Endothelial cell (in vitro differentiated cells): ENCODE measurements at regions not wholly inside any gene's neighbourhood (a gene's known extent, or its start where the extent isn't known, plus 50 kb on each side); places are given as distances from the start of the nearest gene placed in this dataset.

Experiments
- DNase-seq: peaks from one replicate; pipeline ENCODE4 v3.0.0; 2021; ENCODE audit warnings: low spot score
- H3K27ac Mint-ChIP-seq: one replicate; pipeline ENCODE4 v1.8.0; 2021; ENCODE audit warnings: mixed read lengths, inconsistent platforms; ENCODE audit not compliant: unreplicated experiment
- H3K27me3 Mint-ChIP-seq: one replicate; pipeline ENCODE4 v1.8.0; 2021; ENCODE audit warnings: mild to moderate bottlenecking, moderate library complexity, mixed read lengths, inconsistent platforms; ENCODE audit not compliant: unreplicated experiment
- H3K36me3 Mint-ChIP-seq: one replicate; pipeline ENCODE4 v1.8.0; 2021; ENCODE audit warnings: mild to moderate bottlenecking, low read depth, mixed read lengths, inconsistent platforms; ENCODE audit not compliant: unreplicated experiment
- H3K4me1 Mint-ChIP-seq: one replicate; pipeline ENCODE4 v1.8.0; 2021; ENCODE audit warnings: mild to moderate bottlenecking, mixed read lengths, inconsistent platforms; ENCODE audit not compliant: unreplicated experiment
- H3K4me3 Mint-ChIP-seq: one replicate; pipeline ENCODE4 v1.8.0; 2021; ENCODE audit warnings: mild to moderate bottlenecking, mixed read lengths, inconsistent platforms; ENCODE audit not compliant: unreplicated experiment
- H3K9me3 Mint-ChIP-seq: one replicate; pipeline ENCODE4 v1.8.0; 2021; ENCODE audit warnings: mixed read lengths, inconsistent platforms; ENCODE audit not compliant: unreplicated experiment
- CTCF ChIP-seq: fragments of 200-600 bp; sonication (generic); IDR thresholded peaks from one replicate; pipeline ENCODE4 v1.5.0; 2021; ENCODE audit warnings: antibody characterized with exemption; ENCODE audit not compliant: unreplicated experiment

DNA sequence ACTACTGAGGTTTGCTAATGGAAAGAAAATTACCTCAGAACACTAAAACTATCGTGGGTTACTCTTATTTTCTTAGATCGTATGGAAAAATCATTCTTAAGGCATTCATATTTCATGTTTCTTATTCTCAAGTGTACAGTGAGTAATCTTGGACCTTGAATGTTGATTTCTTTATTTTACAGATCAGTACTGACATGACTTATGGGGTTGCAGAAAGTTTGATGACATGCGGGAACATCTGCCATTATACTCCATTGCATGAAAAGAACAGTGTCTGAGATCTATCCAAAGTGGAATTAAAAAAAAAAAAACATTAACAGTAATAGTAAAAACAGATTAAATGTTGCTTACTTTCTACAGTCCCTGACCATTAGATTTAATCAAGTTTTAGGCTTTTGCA, 1290.2 kb upstream of the WWC1 start:
- Mint-ChIP-seq H3K36me3 (no peaks in the 10 kb centered on the region), H3K4me3 (no peak overlapping the region), H3K27ac (no peak overlapping the region), H3K27me3 (no peaks in the 10 kb centered on the region), H3K9me3 (no peaks in the 10 kb centered on the region), H3K4me1 (no peaks in the 10 kb centered on the region)
- DNase-seq: no peak
- no peak for TF ChIP-seq CTCF

- DNase-seq: no peak
- no peak for TF ChIP-seq CTCF
- H3K27me3 Mint-ChIP-seq: no peaks in the 10 kb centered on the region
- H3K27ac Mint-ChIP-seq: no peak overlapping the region
- no peaks in the 10 kb centered on the region for H3K9me3 Mint-ChIP-seq
- no peaks in the 10 kb centered on the region for H3K36me3 Mint-ChIP-seq
- no peaks in the 10 kb centered on the region for H3K4me1 Mint-ChIP-seq
- H3K4me3 Mint-ChIP-seq: no peak overlapping the region
Measured at GRCh38 chr5:167008705-167009104, 1282.7 kb upstream of the WWC1 start.

- no peaks in the 10 kb centered on the region for H3K36me3 Mint-ChIP-seq
- no peak overlapping the region for H3K4me3 Mint-ChIP-seq
- H3K27me3 Mint-ChIP-seq: no peaks in the 10 kb centered on the region
- no peak overlapping the region for H3K27ac Mint-ChIP-seq
- no peak for DNase-seq
- H3K4me1 Mint-ChIP-seq: no peaks in the 10 kb centered on the region
- no peaks in the 10 kb centered on the region for H3K9me3 Mint-ChIP-seq
- TF ChIP-seq CTCF: no peak
Measured at GRCh38 chr5:167011196-167011595, 1280.2 kb upstream of the WWC1 start.

DNA sequence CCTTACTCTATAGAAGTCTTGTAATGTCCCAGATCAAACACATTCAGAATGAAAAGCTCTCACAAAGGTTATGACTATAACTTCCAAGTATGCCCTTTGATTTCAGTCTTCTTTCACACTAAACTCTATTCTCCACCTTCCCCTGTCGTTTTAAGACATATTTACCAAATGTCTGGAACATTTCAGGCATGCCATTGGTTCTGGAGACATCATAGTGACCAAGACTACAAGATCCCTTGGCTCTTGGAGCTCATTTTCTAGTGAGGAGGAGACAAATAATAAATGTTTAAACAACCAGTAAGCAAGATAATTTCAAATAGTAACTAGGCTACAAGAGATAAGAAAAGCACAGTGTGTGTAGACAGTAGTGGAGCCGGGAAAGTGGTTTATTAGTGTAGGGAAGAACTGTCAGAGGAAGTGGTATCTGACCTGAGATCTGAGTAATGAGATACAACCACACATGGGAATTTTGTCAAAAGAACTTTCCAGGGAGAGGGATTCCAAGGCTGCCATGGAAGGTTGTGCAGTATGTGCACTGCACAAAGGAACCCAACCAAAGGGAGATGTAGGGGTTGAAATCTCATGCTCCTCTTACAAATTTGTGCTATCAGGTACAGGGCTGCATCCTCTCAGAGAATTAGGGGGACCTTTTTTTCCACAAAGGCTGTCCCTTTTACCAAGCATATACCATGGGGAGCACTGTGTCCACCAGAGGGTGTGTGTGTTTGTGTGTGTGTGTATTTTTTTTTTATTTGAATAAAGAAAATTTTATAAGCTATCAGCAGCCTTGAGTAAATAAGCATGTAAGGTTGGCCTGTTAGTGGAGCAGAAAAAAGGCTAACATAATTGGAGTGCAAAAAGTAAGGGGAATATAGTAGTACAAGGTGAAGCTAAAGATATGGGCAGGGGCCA, 1279.1 kb upstream of the WWC1 start:
- H3K4me1 Mint-ChIP-seq: peaks cover 3% of the 10 kb centered on the region

More for the DNA sequence above, 1279.1 kb upstream of the WWC1 start:
- Mint-ChIP-seq H3K36me3 (no peaks in the 10 kb centered on the region), H3K27ac (no peak overlapping the region), H3K9me3 (no peaks in the 10 kb centered on the region), H3K27me3 (no peaks in the 10 kb centered on the region), H3K4me3 (no peak overlapping the region)
- no peak for DNase-seq
- no peak for TF ChIP-seq CTCF
